ENCODE measurements at regions not wholly inside any gene's neighbourhood (a gene's known extent, or its start where the extent isn't known, plus 50 kb on each side); places are given as distances from the start of the nearest gene placed in this dataset.

DNA sequence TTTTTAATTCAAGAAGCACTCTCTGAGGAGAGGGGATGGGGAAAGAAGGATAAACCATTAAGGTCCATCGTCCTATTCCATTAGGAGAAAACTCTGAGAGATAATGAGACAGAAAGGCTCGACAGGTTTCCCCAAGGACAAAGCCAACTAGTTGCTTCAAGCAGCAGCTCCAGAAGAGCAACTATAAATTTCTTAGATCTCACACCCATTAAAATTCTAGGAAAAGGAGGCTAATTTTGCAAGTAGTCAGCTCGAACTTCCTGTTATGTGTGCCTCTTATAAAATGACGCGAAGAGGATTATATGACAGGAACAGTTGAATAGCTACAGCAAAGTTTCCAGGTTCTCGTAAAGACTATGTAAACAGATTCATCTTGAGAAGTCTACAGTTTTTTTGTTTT lies 52.0 kb upstream of the ST8SIA6 start:
- Histone ChIP-seq H3K27ac (no peak overlapping the region), H3K36me3 (no peaks in the 10 kb centered on the region), H3K4me3 (no peak overlapping the region), H3K9me3 (no peaks in the 10 kb centered on the region), H3K27me3 (no peaks in the 10 kb centered on the region), H3K4me1 (no peaks in the 10 kb centered on the region)
- TF ChIP-seq, protein P1, sequence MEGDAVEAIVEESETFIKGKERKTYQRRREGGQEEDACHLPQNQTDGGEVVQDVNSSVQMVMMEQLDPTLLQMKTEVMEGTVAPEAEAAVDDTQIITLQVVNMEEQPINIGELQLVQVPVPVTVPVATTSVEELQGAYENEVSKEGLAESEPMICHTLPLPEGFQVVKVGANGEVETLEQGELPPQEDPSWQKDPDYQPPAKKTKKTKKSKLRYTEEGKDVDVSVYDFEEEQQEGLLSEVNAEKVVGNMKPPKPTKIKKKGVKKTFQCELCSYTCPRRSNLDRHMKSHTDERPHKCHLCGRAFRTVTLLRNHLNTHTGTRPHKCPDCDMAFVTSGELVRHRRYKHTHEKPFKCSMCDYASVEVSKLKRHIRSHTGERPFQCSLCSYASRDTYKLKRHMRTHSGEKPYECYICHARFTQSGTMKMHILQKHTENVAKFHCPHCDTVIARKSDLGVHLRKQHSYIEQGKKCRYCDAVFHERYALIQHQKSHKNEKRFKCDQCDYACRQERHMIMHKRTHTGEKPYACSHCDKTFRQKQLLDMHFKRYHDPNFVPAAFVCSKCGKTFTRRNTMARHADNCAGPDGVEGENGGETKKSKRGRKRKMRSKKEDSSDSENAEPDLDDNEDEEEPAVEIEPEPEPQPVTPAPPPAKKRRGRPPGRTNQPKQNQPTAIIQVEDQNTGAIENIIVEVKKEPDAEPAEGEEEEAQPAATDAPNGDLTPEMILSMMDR (IDR thresholded peaks at IDR 0.05), result no peak
- TF ChIP-seq POLR2A (IDR thresholded peaks at IDR 0.05), result no peak
- no peak for DNase-seq

DNA sequence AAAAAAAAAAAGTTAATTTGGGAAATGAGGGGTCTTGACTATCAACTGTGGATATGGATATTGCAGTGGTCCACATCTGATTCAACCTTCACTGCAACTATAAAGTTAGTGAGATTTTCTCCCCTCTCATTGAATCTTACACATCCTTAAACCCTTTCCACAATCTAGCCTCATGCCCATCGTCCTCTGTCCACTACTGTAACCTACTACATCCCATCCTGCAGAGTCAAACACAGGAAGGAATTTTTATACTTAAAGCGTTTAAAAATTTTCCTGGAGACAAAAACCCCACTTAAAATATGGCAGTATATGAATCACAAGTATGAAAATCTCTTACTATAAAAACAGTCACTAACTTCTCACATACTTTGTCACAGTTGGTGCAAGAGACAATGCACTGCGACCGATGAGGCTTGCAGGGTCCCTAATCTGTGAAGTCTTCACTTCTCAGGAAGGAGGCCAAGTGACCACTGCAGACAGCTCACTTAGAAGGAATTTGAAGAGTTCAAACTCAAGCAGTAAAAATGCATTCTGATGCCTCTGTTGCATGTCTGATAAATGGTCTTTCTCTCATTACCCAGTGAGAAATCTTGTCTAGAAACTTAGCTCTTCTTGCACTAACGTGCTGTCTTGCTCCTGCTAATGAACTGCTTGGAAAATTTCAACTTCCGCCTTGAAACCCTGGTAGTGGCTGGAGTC lies 50.3 kb upstream of the ST8SIA6 start:
- Histone ChIP-seq H3K27ac (no peak overlapping the region), H3K27me3 (no peaks in the 10 kb centered on the region), H3K4me1 (no peaks in the 10 kb centered on the region), H3K9me3 (no peaks in the 10 kb centered on the region), H3K36me3 (no peaks in the 10 kb centered on the region), H3K4me3 (no peak overlapping the region)
- no peak for DNase-seq
- no peak for TF ChIP-seq POLR2A (IDR thresholded peaks at IDR 0.05)
- TF ChIP-seq, protein P1 (IDR thresholded peaks at IDR 0.05), result no peak

All from Peyer's patch (tissue), 4 donors.